ENCODE measurements at regions not wholly inside any gene's neighbourhood (a gene's known extent, or its start where the extent isn't known, plus 50 kb on each side); places are given as distances from the start of the nearest gene placed in this dataset.
A peak's percentile ranks its signal among the peaks of the same experiment; 100 is the strongest.

GRCh38 chr12:90622431-90622830 is 332.5 kb downstream of the CCER1 start:
- no peaks in the 10 kb centered on the region for H3K79me2 ChIP-seq (ENCODE audit: insufficient read depth, low read length)
- Mint-ChIP-seq H3K4me1 (ENCODE audit: low read depth, unreplicated experiment) (peaks cover 13% of the 10 kb centered on the region), H3K27ac (ENCODE audit: unreplicated experiment) (peak overlapping the region; percentile 58), H3K9me3 (ENCODE audit: unreplicated experiment) (no peaks in the 10 kb centered on the region), H3K27me3 (ENCODE audit: low read depth, unreplicated experiment) (no peaks in the 10 kb centered on the region), H3K4me3 (ENCODE audit: unreplicated experiment) (no peak overlapping the region), H3K36me3 (ENCODE audit: low read depth, unreplicated experiment) (no peaks in the 10 kb centered on the region)
- no peaks in the 10 kb centered on the region for H4K20me1 ChIP-seq (ENCODE audit: insufficient read depth, low read length)
- H3K4me1 ChIP-seq (ENCODE audit: insufficient read depth, low read length) = no peaks in the 10 kb centered on the region
- DNase-seq (ENCODE audit: low read depth) (peak; percentile 31), FAIRE-seq (no peak)
- no peak overlapping the region for H2AFZ ChIP-seq (ENCODE audit: low read depth, low read length)
- H3K27me3 ChIP-seq (ENCODE audit: insufficient read depth, low read length) = no peaks in the 10 kb centered on the region
- TF ChIP-seq EZH2 (IDR thresholded peaks at IDR 0.05; ENCODE audit: insufficient read depth, low read length) (no peak), CTCF (IDR thresholded peaks at IDR 0.05; ENCODE audit: insufficient read depth, low read depth, low read length) (no peak)
- no peak overlapping the region for H3K4me2 ChIP-seq (ENCODE audit: low read length)
- no peak overlapping the region for H3K27ac ChIP-seq (ENCODE audit: low read depth, low read length)
- no peak overlapping the region for H3K9ac ChIP-seq (ENCODE audit: low read length)
- no peak overlapping the region for H3K4me3 ChIP-seq (ENCODE audit: insufficient read depth, low read depth, low read length)
- H3K36me3 ChIP-seq (ENCODE audit: insufficient read depth, low read length) = no peaks in the 10 kb centered on the region
- H3K9me3 ChIP-seq (ENCODE audit: insufficient read depth, low read depth, low read length) = no peaks in the 10 kb centered on the region

DNA sequence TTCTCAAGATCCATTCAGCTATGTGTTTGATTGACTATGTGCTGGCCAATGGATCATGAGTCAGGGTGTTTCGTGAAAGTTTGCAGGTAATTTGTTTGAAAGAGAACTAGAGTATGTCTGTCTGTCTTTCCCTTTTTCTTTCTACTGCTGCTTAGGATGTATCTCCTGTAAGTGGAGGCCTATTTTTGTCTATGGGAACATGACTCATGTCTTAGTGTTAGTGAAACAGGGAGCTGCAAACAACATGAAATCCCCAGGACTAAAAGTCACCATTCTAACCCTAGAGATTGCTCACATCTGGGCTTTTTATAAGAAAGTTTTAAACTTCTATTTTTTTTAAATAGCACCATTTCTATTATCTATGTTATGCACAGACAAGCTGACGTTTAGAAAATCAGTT is 333.0 kb downstream of the CCER1 start:
- H3K27me3 Mint-ChIP-seq (ENCODE audit: low read depth, unreplicated experiment) = no peaks in the 10 kb centered on the region
- H3K4me2 ChIP-seq (ENCODE audit: low read length) = no peak overlapping the region
- peak; percentile 30 for DNase-seq (ENCODE audit: low read depth)

More for the DNA sequence above, 333.0 kb downstream of the CCER1 start:
- Mint-ChIP-seq H3K4me1 (ENCODE audit: low read depth, unreplicated experiment) (peaks cover 11% of the 10 kb centered on the region), H3K9me3 (ENCODE audit: unreplicated experiment) (no peaks in the 10 kb centered on the region), H3K4me3 (ENCODE audit: unreplicated experiment) (no peak overlapping the region), H3K36me3 (ENCODE audit: low read depth, unreplicated experiment) (no peaks in the 10 kb centered on the region), H3K27ac (ENCODE audit: unreplicated experiment) (peak overlapping the region; percentile 58)
- H2AFZ ChIP-seq (ENCODE audit: low read depth, low read length) = no peak overlapping the region
- H3K27me3 ChIP-seq (ENCODE audit: insufficient read depth, low read length) = no peaks in the 10 kb centered on the region
- H3K27ac ChIP-seq (ENCODE audit: low read depth, low read length) = no peak overlapping the region
- H3K9ac ChIP-seq (ENCODE audit: low read length) = no peak overlapping the region
- FAIRE-seq = no peak
- no peaks in the 10 kb centered on the region for H3K4me1 ChIP-seq (ENCODE audit: insufficient read depth, low read length)
- H3K79me2 ChIP-seq (ENCODE audit: insufficient read depth, low read length) = no peaks in the 10 kb centered on the region
- no peak for TF ChIP-seq CTCF (IDR thresholded peaks at IDR 0.05; ENCODE audit: insufficient read depth, low read depth, low read length)
- no peak for TF ChIP-seq EZH2 (IDR thresholded peaks at IDR 0.05; ENCODE audit: insufficient read depth, low read length)
- H3K4me3 ChIP-seq (ENCODE audit: insufficient read depth, low read depth, low read length) = no peak overlapping the region
- H4K20me1 ChIP-seq (ENCODE audit: insufficient read depth, low read length) = no peaks in the 10 kb centered on the region
- H3K36me3 ChIP-seq (ENCODE audit: insufficient read depth, low read length) = no peaks in the 10 kb centered on the region
- H3K9me3 ChIP-seq (ENCODE audit: insufficient read depth, low read depth, low read length) = no peaks in the 10 kb centered on the region
